NCI-H446 (cell line): ENCODE measurements at regions not wholly inside any gene's neighbourhood (a gene's known extent, or its start where the extent isn't known, plus 50 kb on each side); places are given as distances from the start of the nearest gene placed in this dataset.
"Not testable (repeated sequence)": the region's sequence is repeated elsewhere in the genome, so short reads cannot be mapped to it uniquely, and the experiment has no call there.

Experiments used
- DNase-seq, 2 experiments: peaks; one replicate each; lab custom pipeline; 2025; lab: John Stamatoyannopoulos, UW

DNA sequence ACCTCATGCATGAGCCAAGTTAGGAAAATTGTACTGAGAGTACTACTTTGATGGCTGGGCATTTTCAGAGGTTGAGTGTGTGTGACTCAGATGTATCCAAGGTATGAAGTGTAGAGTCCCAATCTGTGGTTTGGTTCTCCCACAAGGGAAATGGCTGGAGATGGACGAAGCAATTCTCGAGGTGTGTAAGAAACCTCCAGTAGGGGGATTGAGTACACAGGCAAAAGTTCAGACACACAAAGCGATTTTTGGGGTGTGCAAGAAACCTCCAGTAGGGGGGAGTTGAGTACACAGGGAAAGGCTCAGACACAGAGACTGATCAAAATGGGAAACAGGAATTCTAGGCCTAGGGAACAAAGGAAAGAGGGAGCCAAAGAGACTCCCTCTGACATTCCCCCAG, 1536.3 kb downstream of the FAM181B start:
- DNase-seq, result no peak

DNA sequence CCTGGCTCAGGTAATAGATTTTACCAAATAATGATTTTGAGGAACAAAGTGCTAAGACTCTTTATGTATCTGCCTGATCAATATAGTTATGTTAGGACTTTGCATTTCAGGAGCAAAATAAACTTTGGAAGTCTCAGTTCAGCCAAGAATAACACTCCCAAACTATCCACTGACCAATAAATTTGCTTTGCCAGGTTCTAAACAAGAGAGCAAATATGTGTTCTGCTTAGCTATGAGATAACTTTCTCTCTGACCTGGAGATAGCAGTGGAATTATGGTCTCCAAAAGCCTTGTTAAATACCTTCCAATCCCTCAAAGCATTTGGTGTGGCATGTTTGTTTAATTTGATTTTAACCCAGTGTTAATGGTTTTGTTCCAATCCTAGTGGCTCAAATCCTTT, 1541.1 kb downstream of the FAM181B start:
- no peak for DNase-seq

DNA sequence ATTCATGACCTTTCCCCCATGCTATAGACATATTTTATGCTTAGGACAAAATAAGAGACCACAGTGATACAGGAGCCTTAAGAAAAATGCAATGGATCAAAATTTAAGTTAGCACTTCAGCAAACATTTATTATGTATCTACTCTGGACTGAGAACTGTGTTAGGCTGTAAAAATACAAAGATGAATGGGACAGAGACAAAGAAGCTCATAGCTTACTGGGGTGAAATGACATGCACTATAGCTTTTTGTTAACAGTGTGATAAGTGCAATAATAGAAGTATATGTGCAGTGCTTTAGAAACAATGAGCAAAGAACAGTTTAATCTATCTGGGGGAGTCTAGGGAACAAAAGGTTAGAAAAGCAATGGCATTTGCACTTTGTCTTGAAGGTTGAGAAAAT, 1543.1 kb downstream of the FAM181B start:
- DNase-seq, result no peak

DNA sequence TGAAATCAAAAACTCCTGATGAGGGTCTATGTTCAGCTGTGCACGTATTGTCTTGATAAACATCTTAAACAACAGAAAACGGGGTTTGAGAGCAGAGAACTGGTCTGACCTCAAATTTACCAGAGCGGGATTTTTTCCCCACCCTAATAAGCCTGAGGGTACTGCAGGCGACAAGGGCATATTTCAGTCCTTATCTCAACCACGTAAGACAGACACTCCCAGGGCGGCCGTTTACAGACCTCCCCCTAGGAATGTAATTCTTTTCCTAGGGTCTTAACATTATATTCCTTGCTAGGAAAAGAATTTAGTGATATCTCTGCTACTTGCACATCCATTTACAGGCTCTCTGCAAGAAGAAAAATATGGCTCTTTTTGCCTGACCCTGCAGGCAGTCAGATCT, 1546.6 kb downstream of the FAM181B start:
- DNase-seq, result not testable (repeated sequence)

DNA sequence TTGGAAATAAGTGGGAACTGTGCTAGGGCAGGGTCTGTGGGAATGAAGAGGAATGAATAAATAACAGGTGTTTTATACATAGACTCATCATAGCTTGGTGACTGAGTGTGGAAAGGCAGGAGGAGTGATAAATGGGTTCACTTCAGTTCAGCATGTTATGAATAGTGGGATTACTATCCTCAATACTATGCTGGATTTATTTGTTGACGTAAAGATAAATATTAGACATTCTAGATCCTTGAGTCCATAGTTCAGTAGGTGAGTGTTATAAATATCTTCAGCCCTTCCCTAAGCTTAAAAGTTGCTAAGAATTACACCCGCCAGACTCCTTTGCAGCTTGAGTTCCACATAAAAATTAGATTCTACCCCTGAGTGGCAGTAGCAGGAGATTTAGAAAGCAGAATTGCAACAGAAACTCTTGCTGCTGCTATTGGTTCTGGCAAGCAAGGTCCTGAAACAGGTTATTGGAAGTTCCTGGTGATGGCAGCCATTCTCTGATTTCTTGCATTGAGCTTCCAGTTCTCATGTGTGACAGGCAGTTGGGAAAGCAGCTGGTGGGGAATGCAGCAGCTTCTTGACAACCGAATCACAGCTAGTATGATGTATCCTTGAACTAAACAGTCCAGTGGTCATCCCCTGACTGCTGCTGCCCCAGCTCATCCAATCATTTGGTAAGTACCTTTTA, 1558.9 kb downstream of the FAM181B start:
- no peak for DNase-seq

DNA sequence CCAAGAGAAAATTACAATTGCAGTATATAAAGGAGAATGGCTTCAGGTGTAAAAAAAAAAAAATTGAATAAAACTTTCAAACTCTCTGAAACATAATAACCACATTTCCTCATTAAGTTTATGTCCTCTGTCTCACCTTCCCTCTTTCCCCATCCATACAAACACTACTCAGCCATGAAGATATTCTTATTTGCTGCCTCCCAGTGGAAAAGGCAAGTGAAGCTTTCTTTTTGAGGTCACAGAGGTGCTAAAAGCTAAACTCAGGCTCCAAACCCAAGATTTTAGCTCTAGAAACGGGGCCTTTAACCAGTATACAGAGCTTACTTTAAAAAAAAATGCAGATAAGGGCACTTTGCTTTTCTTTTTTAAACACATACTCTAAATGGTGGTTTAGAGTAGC, 1568.5 kb downstream of the FAM181B start:
- no peak for DNase-seq

DNA sequence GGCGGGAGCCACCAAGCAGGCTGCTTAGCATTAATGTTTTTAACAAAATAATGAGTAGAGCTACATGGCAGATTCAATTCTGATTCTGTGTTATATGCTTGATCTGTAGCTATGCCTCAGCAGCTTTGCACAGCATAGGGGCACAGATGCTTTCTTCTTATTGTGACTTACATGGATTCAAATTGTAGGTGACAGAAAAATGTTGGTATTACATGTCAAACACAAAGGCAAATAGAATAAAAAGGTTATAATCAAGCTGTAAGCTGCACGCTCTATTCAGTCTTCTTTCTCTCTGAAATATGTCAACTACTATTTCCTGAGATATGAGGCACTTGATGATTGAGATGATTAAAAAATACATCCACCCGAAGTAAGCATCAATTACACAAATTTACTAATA, 1573.8 kb downstream of the FAM181B start:
- DNase-seq, result no peak

DNA sequence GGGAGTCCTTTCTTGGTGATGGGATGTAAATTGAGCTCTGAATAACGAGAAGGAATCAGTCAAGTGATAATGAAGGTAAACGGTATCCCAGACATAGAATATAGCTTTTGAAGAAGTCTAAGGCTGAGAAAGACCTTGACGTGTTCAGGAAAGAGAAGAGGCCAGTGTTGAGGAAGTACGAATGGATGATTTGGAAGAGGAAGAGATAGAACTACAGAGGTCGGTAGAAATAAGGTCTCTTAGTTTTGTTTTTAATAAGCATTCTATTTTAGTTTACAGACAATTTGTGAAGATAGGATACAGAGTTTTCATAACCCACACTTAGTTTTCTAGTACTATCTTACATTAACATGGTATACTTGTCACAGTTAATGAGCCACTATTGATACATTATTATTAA, 1598.1 kb downstream of the FAM181B start:
- no peak for DNase-seq

DNA sequence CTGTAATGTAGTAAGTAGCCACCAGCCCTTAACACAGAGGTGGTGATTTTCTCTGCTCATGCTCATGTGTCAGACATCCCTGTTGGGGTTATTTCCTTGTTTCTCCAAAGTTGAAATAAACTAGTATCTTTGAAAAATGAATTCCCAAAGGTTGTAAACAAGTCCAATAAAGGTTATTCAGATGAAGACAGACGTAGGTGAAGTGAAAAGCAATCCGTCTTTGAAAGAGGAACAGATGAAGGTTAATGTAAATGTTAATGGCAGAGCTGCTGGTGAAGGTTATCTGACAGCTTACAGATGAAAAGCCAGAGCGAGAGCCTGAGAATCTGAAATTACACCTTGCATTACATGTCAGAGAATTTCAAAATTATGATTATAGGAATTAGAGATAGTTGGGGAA, 1604.0 kb downstream of the FAM181B start:
- no peak for DNase-seq

DNA sequence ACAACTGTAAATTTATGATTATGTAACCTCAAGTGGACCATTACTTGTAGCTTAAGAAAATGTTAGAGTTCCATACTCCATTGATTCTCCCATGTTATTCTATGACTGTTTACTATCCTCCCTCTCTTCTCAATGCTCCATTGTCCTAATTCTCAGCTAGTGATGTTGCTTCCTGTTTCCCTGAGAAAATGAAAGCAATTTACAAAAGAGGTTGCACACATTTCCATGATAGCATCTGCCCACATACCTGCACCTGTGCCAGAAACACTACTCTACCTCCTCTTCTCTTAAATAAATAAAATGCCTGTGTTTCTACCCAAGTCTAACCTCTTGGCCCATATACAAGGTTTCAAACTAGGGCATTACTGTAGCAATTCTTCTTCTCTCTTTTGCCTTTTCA, 1620.9 kb downstream of the FAM181B start:
- no peak for DNase-seq

DNA sequence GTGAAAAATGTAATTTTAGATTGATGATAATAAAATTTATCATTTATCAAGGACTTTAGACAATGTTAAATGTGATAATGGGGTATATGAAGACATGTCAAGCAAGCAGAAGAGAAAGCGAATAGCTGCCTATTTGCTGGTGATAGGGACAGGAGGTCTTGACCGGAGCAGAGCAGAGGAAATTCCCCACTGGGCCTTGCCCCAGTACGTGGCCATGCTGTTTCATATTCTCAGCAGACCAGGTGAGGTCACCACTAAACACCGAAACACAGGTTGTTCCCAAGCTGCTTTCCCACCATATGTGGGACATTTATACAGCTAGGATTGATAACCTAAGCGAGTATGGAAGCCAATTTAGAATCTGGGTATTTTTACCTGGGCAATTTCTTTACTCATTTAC, 1629.6 kb downstream of the FAM181B start:
- DNase-seq, result no peak

DNA sequence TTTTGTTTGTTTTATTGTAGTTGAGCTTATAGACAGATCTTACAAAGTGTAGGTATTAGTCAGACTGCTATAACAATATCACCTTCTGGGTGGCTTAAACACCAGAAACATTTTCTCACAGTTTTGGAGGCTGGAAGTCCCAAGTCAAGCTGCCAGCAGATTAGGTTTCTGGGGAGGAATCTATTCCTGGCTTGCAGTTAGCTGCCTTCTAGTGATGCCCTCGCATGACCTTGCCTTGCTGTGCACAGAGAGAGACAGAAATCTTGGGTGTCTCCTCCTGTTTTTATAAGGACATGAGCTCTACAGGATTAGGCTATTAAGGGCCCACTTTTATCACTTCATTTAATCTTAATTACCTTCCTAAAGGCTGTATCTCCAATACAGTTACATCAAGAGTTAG, 1635.2 kb downstream of the FAM181B start:
- no peak for DNase-seq

DNA sequence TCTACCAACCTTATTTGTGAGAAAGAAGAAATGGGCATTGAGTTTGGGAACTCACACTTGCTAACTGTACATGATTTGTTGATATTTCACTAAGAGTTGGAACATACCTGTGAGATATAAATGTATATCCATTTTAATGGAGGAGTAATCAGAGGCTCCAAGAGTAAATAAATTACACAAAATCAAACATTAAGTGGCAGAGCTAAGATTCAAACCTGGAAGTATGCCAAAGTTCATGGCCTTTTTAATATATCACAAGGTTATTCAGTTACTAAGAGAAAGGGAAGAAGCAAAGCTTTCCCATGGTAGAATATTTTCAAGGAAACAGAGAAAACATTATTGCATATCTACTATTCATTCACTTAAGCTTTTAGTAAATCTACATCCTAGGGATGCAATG, 1641.1 kb downstream of the FAM181B start:
- no peak for DNase-seq

DNA sequence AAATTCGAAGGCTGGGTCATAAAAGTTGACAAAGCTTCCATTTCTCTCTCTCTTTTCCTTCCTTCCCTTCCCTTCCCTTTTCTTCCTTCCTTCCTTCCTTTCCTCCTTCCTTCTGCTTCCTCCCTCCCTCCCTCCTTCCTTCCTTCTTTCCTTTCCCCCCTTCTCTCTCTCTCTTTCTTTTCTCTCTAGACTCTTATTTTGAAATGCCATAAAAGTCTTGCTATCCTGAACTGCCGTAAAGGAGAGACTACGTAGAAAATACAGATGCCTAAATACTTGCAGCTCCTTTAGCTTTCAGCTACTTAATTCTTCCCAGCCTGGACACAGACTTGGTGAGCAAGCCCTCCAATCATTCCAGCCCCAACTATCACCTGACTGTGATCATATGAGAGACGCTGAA, 1644.4 kb downstream of the FAM181B start:
- DNase-seq, result no peak

DNA sequence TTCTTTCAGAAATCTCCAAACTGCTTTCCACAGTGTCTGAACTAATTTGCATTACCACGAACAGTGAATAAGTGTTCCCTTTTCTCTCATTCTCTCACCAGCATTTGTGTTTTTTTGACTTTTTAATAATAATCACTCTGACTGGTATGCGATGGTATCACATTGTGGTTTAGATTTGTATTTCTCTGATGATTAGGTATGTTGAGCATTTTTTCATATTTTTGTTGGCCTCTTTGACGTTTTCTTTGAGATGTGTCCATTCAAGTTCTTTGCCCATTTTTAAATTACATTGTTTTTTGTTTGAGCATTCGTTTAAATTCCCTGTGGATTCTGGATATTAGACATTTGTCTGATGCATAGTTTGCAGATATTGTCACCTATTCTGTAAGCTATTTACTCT, 1639.6 kb upstream of the TENM4 start:
- DNase-seq, result no peak

DNA sequence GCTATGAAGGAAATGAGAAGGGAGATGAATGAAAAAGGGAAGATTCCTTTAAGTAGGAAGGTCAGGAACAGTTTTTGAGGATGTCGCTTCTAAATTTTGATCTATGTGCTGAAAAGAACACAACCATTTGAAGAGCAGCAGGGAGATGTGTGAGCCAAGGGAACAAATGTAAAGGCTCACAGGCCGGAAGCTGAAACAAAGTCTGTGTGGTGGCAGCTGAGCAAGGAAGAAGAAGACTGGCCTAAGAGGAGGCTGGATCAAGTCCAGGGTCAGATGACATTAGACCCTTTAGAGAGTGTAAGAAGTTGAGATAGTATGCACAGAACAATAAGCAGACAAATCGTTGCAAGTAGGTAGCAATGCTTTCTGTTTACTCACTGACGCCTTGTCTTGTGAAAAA, 1631.4 kb upstream of the TENM4 start:
- no peak for DNase-seq

DNA sequence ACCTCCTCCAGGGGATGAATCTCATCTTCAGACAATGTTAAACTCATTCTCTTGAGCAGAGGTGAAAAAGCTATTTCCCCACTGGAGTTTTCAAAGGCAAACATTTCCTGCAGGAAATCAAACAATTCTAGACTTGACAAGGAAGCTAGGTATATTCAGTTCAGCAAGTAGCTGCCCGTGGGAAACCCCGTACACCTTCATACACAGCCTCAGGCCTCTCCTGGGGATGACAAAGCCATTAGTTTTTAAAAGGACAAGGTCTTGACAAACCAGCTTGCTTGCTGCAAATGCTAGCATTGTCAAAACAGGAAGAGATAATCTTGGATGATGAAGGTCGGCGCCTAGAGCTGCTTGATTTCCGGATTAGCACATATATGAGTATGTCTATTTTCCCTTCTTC, 1630.8 kb upstream of the TENM4 start:
- DNase-seq, result no peak

DNA sequence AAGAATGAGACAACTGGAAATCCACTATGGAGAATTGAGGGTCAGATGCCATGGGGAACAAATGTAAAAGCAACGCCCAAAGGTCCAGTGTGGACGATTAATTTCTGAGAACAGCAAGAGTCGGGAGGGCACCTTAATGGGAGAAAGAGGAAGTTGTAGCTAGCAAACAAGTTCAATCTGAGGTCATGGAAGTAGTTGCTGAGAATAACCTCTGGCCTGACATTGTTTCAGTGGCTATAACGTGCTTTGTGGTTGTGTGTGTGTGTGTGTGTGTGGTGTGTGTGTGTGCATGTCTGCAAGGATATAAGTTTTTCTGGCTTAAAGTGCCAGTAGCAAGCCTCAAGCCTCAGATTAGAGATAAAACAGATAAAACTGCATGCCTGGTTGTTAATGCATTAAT, 1630.1 kb upstream of the TENM4 start:
- no peak for DNase-seq

DNA sequence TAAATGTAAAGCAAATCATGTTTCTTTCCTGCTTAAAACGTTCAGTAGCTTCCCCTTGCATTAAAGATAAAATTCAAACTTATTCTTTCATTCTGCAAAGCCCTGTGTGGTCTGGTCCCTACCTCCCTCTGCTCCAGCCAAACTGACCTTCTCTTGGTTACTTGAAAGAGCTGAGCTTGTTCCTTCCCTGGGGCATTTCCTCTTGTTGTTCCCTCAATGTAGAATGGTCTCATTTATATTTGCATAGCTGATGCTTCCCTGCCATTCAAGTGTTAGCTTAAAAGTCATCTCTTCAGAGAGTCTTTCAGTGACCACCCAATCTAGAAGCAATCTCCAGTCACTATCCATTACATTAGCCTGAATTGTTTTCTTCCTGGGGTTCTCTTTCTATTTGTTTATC, 1618.5 kb upstream of the TENM4 start:
- no peak for DNase-seq

DNA sequence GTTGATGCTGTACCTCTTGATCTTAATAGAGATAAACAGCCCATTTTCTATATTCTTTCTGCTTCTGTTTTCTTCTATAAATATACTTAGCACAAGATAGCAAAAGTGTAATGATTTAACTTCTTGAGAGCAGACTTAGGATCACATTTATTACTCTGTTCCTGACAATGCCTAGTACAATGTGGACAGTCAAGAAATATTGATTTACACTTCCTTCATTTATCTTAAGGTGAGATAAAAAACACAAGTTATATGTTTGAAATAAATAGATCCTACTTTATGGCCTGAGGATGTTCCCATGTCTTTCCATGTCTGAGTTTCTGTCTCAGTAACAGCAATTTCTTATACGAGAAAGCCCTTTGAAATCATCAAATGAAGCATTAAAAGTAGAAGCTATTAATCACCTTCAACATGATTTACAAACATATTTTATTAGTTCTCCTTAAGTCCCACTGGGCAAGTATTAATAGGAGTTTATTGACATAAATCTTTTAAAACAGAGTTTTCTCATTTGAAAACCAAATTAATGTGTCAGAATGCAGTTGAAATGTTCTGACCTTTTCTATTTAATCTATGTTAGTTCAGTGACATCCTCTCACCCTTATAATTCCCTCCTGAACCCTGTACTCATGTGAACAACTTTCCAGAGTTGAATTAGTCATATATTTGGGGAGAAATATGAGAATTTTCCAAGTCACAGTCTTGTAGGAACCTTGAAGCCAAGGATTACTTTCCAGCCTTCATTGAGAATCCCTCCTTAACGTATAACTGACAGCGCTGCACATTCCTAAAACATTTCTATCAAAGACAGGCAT, 1611.7 kb upstream of the TENM4 start:
- no peak for DNase-seq

DNA sequence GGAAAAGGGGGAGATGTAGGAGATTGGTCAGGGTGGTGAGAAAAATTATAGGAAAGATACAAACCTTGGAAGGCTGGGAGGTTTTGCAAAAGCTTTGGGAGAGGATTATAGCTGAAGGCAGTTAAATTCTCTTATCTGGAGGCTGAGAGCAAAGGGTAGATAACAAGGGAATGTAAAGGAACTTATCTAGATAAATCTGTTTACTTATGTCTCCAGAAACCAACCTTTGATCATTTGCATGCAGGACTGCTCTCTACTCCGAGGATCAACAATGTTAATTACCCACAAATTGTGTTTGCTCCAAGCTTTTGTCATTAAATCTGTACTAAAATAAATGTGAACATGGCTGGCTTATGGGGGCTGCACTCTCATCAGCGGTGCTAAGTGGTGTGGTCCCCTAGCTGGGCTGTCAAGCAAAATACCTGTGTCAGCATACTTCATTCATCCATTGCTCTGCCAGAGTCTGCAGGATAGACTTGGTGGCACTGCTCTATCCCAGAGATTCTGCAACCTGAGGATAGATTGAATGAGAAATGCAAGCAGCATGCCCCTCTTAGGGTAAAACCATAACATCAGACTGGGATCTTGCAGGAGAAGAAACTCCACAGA, 1599.2 kb upstream of the TENM4 start:
- DNase-seq, result no peak

DNA sequence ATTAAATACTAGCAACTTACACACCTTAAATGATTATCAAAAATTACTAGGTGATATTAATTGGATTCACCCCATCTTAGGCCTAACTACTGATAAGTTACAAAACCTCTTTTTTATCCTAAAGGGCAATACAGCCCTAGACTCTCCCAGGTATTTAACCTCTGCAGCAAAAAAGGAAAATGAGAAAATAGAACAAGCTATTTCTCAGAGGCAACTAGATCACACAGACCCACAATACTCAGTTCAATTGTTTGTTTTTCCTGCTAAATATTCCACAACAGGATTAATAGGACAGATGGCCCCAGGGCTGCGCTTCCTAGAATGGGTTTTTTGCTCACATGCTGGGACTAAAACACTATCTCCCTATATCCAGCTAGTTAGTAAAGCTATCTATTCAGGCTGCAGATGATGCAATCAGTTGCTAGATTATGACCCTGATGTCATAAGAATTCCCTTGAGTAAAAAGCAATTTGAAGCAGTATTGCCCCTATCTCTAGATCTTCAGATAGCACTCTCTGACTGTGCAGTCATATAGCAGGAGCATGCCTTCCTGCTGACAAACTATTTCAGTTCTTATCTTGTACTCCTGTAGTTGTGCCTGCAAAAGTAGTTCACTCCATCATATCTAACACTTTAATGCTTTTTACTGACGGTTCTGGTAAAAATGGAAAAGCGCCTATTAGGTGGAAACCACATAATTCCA, 1595.5 kb upstream of the TENM4 start:
- DNase-seq, result no peak
